ENCODE measurements at regions not wholly inside any gene's neighbourhood (a gene's known extent, or its start where the extent isn't known, plus 50 kb on each side); places are given as distances from the start of the nearest gene placed in this dataset.

- TF ChIP-seq EZH2phosphoT487 (IDR thresholded peaks at IDR 0.05; ENCODE audit: borderline replicate concordance) (no peak), CTCF (conservative IDR thresholded peaks at IDR 0.05; ENCODE audit: low read length) (no peak)
Measured at GRCh38 chr2:160657196-160657595, 163.6 kb upstream of the RBMS1 start.

Data from Loucy (cell line).